Cardiac muscle cell (in vitro differentiated cells and primary cell): ENCODE measurements at regions not wholly inside any gene's neighbourhood (a gene's known extent, or its start where the extent isn't known, plus 50 kb on each side); places are given as distances from the start of the nearest gene placed in this dataset.

Experiments used
- DNase-seq, 2 donors: peaks; one replicate each; pipeline versions ENCODE4 v3.0.0 to v3.0.0-alpha.2; 2010 to 2017; ENCODE audit warnings: low read depth in 1 of 2, low spot score in 1 of 2
- H3K27ac ChIP-seq: fragments of 200-600 bp; sonication (generic); 2 replicates; pipeline ENCODE4 v1.5.1; 2016
- H3K27me3 ChIP-seq: fragments of 200-600 bp; sonication (generic); 2 replicates; pipeline ENCODE4 v1.6.0; 2016; ENCODE audit warnings: control low read depth
- H3K36me3 ChIP-seq: fragments of 200-600 bp; sonication (generic); 2 replicates; pipeline ENCODE4 v1.5.1; 2016; ENCODE audit warnings: control low read depth
- H3K4me1 ChIP-seq: fragments of 200-600 bp; sonication (generic); 2 replicates; pipeline ENCODE4 v1.8.1; 2017; ENCODE audit warnings: low read depth, mild to moderate bottlenecking, mixed run types
- H3K4me3 ChIP-seq: fragments of 200-600 bp; sonication (generic); 2 replicates; pipeline ENCODE4 v1.5.1; 2016; ENCODE audit warnings: mild to moderate bottlenecking
- H3K9me3 ChIP-seq: fragments of 200-600 bp; sonication (generic); 2 replicates; pipeline ENCODE4 v1.5.1; 2017; ENCODE audit warnings: low read depth, mild to moderate bottlenecking, control low read depth
- CTCF ChIP-seq: IDR thresholded peaks from 2 replicates; pipeline ENCODE4 v1.5.1; 2012; ENCODE audit warnings: low read depth, mild to moderate bottlenecking, low read length

GRCh38 chr9:25381141-25381540 is 297.1 kb downstream of the TUSC1 start:
- TF ChIP-seq CTCF: no peak
- H3K4me3 ChIP-seq: no peak overlapping the region
- H3K27ac ChIP-seq: no peak overlapping the region
- H3K4me1 ChIP-seq: no peaks in the 10 kb centered on the region
- DNase-seq: no peak
- no peaks in the 10 kb centered on the region for H3K9me3 ChIP-seq
- H3K27me3 ChIP-seq: no peaks in the 10 kb centered on the region
- no peaks in the 10 kb centered on the region for H3K36me3 ChIP-seq

DNA sequence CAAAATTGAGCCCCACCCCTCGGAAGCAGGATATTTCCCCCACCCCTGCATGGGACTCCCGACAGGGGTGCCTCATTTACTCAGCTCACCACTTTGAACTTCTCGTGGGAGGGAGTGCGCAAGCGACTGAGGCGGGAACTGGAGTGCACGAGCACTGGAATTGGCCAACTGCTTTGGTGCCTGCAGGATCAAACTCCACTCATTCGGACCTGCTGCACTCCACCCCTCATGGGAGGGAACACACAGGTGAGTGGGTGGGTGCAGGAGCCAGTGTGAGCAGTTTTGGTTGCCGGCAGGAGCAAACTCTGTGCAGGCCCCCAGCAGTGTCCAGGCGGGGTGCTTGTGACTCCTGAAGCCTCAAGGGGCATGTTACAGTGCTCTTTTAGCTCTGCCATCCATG is 301.2 kb downstream of the TUSC1 start:
- Histone ChIP-seq H3K27me3 (no peaks in the 10 kb centered on the region), H3K4me1 (no peaks in the 10 kb centered on the region), H3K27ac (no peak overlapping the region), H3K4me3 (no peak overlapping the region), H3K9me3 (no peaks in the 10 kb centered on the region), H3K36me3 (no peaks in the 10 kb centered on the region)
- no peak for TF ChIP-seq CTCF
- DNase-seq: no peak

- TF ChIP-seq CTCF: no peak
- no peaks in the 10 kb centered on the region for H3K4me1 ChIP-seq
- no peak overlapping the region for H3K27ac ChIP-seq
- no peak overlapping the region for H3K4me3 ChIP-seq
- H3K9me3 ChIP-seq: no peaks in the 10 kb centered on the region
- DNase-seq: no peak
- H3K27me3 ChIP-seq: no peaks in the 10 kb centered on the region
- no peaks in the 10 kb centered on the region for H3K36me3 ChIP-seq
Measured at GRCh38 chr9:25374281-25374680, 304.0 kb downstream of the TUSC1 start.

- no peaks in the 10 kb centered on the region for H3K9me3 ChIP-seq
- no peaks in the 10 kb centered on the region for H3K36me3 ChIP-seq
- no peak overlapping the region for H3K27ac ChIP-seq
- no peak overlapping the region for H3K4me3 ChIP-seq
- no peaks in the 10 kb centered on the region for H3K27me3 ChIP-seq
- DNase-seq: no peak
- H3K4me1 ChIP-seq: no peaks in the 10 kb centered on the region
- TF ChIP-seq CTCF: no peak
Measured at GRCh38 chr9:25366906-25367305, 311.3 kb downstream of the TUSC1 start.

- TF ChIP-seq CTCF: no peak
Measured at GRCh38 chr9:25353783-25354182, 324.5 kb downstream of the TUSC1 start.

DNA sequence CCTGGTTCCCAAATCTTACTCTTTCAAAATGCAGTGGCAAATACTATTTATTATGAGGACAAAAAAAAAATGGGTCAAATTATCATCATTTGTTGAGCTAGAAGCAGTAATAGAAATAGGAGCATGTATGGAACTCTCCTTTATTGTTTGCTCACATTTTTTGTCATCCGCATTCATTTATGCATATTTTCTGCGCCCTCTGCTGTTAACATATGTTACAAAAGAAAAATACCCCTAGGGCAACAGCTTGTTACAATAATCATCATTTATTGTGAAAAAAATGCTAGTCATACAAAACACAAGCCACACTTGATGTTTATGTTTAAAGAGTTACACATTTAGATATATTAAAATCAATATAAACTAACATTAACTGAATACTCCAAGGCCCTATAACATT is 328.2 kb downstream of the TUSC1 start:
- no peak for DNase-seq
- Histone ChIP-seq H3K27me3 (no peaks in the 10 kb centered on the region), H3K9me3 (no peaks in the 10 kb centered on the region), H3K27ac (no peak overlapping the region), H3K4me1 (peaks cover 11% of the 10 kb centered on the region), H3K4me3 (no peak overlapping the region), H3K36me3 (no peaks in the 10 kb centered on the region)
- TF ChIP-seq CTCF: no peak

More at GRCh38 chr9:25353783-25354182, 324.5 kb downstream of the TUSC1 start:
- H3K4me3 ChIP-seq: no peak overlapping the region
- DNase-seq: no peak
- no peaks in the 10 kb centered on the region for H3K9me3 ChIP-seq
- no peak overlapping the region for H3K27ac ChIP-seq
- no peaks in the 10 kb centered on the region for H3K36me3 ChIP-seq
- H3K27me3 ChIP-seq: no peaks in the 10 kb centered on the region
- peaks cover 11% of the 10 kb centered on the region for H3K4me1 ChIP-seq
